Daoy (cell line): ENCODE measurements at regions not wholly inside any gene's neighbourhood (a gene's known extent, or its start where the extent isn't known, plus 50 kb on each side); places are given as distances from the start of the nearest gene placed in this dataset.
A peak's percentile ranks its signal among the peaks of the same experiment; 100 is the strongest.
"Not testable (repeated sequence)": the region's sequence is repeated elsewhere in the genome, so short reads cannot be mapped to it uniquely, and the experiment has no call there.

Experiments used
- DNase-seq: peaks from one replicate; pipeline ENCODE4 v3.0.0-alpha.2; 2015; ENCODE audit warnings: low read depth

- DNase-seq = no peak
Observed at GRCh38 chr12:97616946-97617345, 154.3 kb downstream of the RMST start.

- no peak for DNase-seq
Observed at GRCh38 chr12:97628962-97629361, 166.4 kb downstream of the RMST start.

GRCh38 chr12:97629382-97629781, 166.8 kb downstream of the RMST start:
- no peak for DNase-seq

- no peak for DNase-seq
Observed at GRCh38 chr12:97630356-97630755, 167.8 kb downstream of the RMST start.

GRCh38 chr12:97630875-97631274, 168.3 kb downstream of the RMST start:
- DNase-seq = no peak

- no peak for DNase-seq
Observed at GRCh38 chr12:97637770-97638169, 175.2 kb downstream of the RMST start.

- DNase-seq = no peak
Observed at GRCh38 chr12:97638739-97639138, 176.1 kb downstream of the RMST start.

GRCh38 chr12:97639702-97640101, 177.1 kb downstream of the RMST start:
- DNase-seq = peak; percentile 32

- DNase-seq = peak; percentile 5
Observed at GRCh38 chr12:97640826-97641225, 178.2 kb downstream of the RMST start.

- no peak for DNase-seq
Observed at GRCh38 chr12:97642911-97643310, 180.3 kb downstream of the RMST start.

- DNase-seq = no peak
Observed at GRCh38 chr12:97643924-97644323, 181.3 kb downstream of the RMST start.

GRCh38 chr12:97645726-97646125, 183.1 kb downstream of the RMST start:
- DNase-seq = no peak

- DNase-seq = no peak
Observed at GRCh38 chr12:97647142-97647541, 184.5 kb downstream of the RMST start.

- DNase-seq = peak; percentile 52
Observed at GRCh38 chr12:97650242-97650641, 187.6 kb downstream of the RMST start.

GRCh38 chr12:97656548-97656947, 193.9 kb downstream of the RMST start:
- not testable (repeated sequence) for DNase-seq

- no peak for DNase-seq
Observed at GRCh38 chr12:97659117-97659880, 196.7 kb downstream of the RMST start.

- DNase-seq = no peak
Observed at GRCh38 chr12:97666263-97666662, 203.7 kb downstream of the RMST start.

- no peak for DNase-seq
Observed at GRCh38 chr12:97672870-97673269, 210.3 kb downstream of the RMST start.

- DNase-seq = no peak
Observed at GRCh38 chr12:97680751-97681150, 218.1 kb downstream of the RMST start.

- no peak for DNase-seq
Observed at GRCh38 chr12:97681612-97682504, 219.3 kb downstream of the RMST start.

- no peak for DNase-seq
Observed at GRCh38 chr12:97685360-97685759, 222.8 kb downstream of the RMST start.

GRCh38 chr12:97701901-97702300, 239.3 kb downstream of the RMST start:
- no peak for DNase-seq

GRCh38 chr12:97711392-97711791, 248.8 kb downstream of the RMST start:
- no peak for DNase-seq
